Suprapubic skin (tissue), 4 donors: ENCODE measurements at regions not wholly inside any gene's neighbourhood (a gene's known extent, or its start where the extent isn't known, plus 50 kb on each side); places are given as distances from the start of the nearest gene placed in this dataset.

ENCODE experiments used
- CTCF ChIP-seq, 2 donors: fragments of 200-600 bp in 1 of 2; fragments of 450-650 bp in 1 of 2; sonication (generic) in 1 of 2; IDR thresholded peaks; one replicate each; pipeline ENCODE4 v1.5.1; 2016 to 2019; ENCODE audit warnings: antibody characterized with exemption in 2 of 2, mild to moderate bottlenecking in 1 of 2, moderate library complexity in 1 of 2
- EP300 ChIP-seq: sonication (generic); formaldehyde crosslinking; IDR thresholded peaks from one replicate; pipeline ENCODE4 v1.6.1; 2017; ENCODE audit warnings: antibody characterized with exemption
- POLR2A ChIP-seq, 2 donors: fragments of 450-650 bp; IDR thresholded peaks; one replicate each; pipeline ENCODE4 v1.6.1; 2017; ENCODE audit warnings: antibody characterized with exemption in 2 of 2, mild to moderate bottlenecking in 2 of 2, moderate library complexity in 2 of 2
- POLR2AphosphoS5 ChIP-seq, 3 donors: sonication (generic); formaldehyde crosslinking; IDR thresholded peaks; one replicate each; pipeline ENCODE4 v1.6.1; 2017; ENCODE audit warnings: antibody characterized with exemption in 3 of 3

GRCh38 chr3:110736332-110736731 is 335.3 kb upstream of the NECTIN3 start:
- TF ChIP-seq CTCF (IDR thresholded peaks at IDR 0.05) (no peak), POLR2A (IDR thresholded peaks at IDR 0.05) (no peak), EP300 (no peak), POLR2AphosphoS5 (IDR thresholded peaks at IDR 0.05) (no peak)
